Naive B cell (primary cell): ENCODE measurements at regions not wholly inside any gene's neighbourhood (a gene's known extent, or its start where the extent isn't known, plus 50 kb on each side); places are given as distances from the start of the nearest gene placed in this dataset.

Experiments used
- ATAC-seq, 2 donors: fragments of 150-1000 bp; cut with Tn5 transposase; 2 replicates each; pipeline ENCODE4 v1.10.0; 2021; ENCODE audit warnings: low read depth in 2 of 2, mild to moderate bottlenecking in 2 of 2, moderate library complexity in 2 of 2
- DNase-seq: peaks from one replicate; pipeline ENCODE4 v3.0.0; 2022
- H3K27ac Mint-ChIP-seq, 6 donors: one replicate each; pipeline ENCODE4 v1.8.0; 2020 to 2022; ENCODE audit warnings: mild to moderate bottlenecking in 6 of 6, mixed read lengths in 6 of 6, moderate library complexity in 5 of 6, inconsistent platforms in 2 of 6
- H3K27me3 Mint-ChIP-seq, 3 donors: one replicate each; pipeline ENCODE4 v1.8.0; 2021 to 2022; ENCODE audit warnings: mixed read lengths in 3 of 3, mild to moderate bottlenecking in 1 of 3
- H3K36me3 Mint-ChIP-seq, 2 donors: one replicate each; pipeline ENCODE4 v1.8.0; 2020 to 2022; ENCODE audit warnings: mixed read lengths in 2 of 2, inconsistent platforms in 1 of 2, mild to moderate bottlenecking in 1 of 2
- H3K4me1 Mint-ChIP-seq, 3 donors: one replicate each; pipeline ENCODE4 v1.8.0; 2020 to 2022; ENCODE audit warnings: mixed read lengths in 3 of 3, inconsistent platforms in 1 of 3, mild to moderate bottlenecking in 1 of 3, moderate library complexity in 1 of 3
- H3K4me3 Mint-ChIP-seq, 8 donors: one replicate each; pipeline ENCODE4 v1.8.0; 2020 to 2022; ENCODE audit warnings: mild to moderate bottlenecking in 8 of 8, mixed read lengths in 8 of 8, moderate library complexity in 8 of 8, inconsistent platforms in 2 of 8
- H3K9me3 Mint-ChIP-seq, 7 donors: one replicate each; pipeline ENCODE4 v1.8.0; 2020 to 2022; ENCODE audit warnings: mixed read lengths in 7 of 7, mild to moderate bottlenecking in 5 of 7, inconsistent platforms in 2 of 7, moderate library complexity in 1 of 7

GRCh38 chr10:20726381-20726780, 170.7 kb downstream of the NEBL start:
- H3K9me3 Mint-ChIP-seq, result peaks cover 1 to 22% (median 10%) of the 10 kb centered on the region in 7 donors
- no peak for DNase-seq
- H3K4me1 Mint-ChIP-seq, result no peaks in the 10 kb centered on the region
- H3K27me3 Mint-ChIP-seq, result no peaks in the 10 kb centered on the region
- no peak overlapping the region for H3K4me3 Mint-ChIP-seq
- ATAC-seq, result no peak
- H3K36me3 Mint-ChIP-seq, result no peaks in the 10 kb centered on the region
- no peak overlapping the region for H3K27ac Mint-ChIP-seq

GRCh38 chr10:20714979-20715378, 182.1 kb downstream of the NEBL start:
- ATAC-seq (no peak), DNase-seq (no peak)
- H3K9me3 Mint-ChIP-seq, result peaks cover 2 to 29% (median 8%) of the 10 kb centered on the region in 7 donors
- H3K36me3 Mint-ChIP-seq, result no peaks in the 10 kb centered on the region
- no peak overlapping the region for H3K27ac Mint-ChIP-seq
- H3K4me1 Mint-ChIP-seq, result no peaks in the 10 kb centered on the region
- H3K27me3 Mint-ChIP-seq, result no peaks in the 10 kb centered on the region
- no peak overlapping the region for H3K4me3 Mint-ChIP-seq

- ATAC-seq, result no peak
- H3K27me3 Mint-ChIP-seq, result no peaks in the 10 kb centered on the region
- H3K27ac Mint-ChIP-seq, result no peak overlapping the region
- no peaks in the 10 kb centered on the region for H3K36me3 Mint-ChIP-seq
- no peak for DNase-seq
- peaks cover 2 to 29% (median 8%) of the 10 kb centered on the region in 7 donors for H3K9me3 Mint-ChIP-seq
- H3K4me3 Mint-ChIP-seq, result no peak overlapping the region
- H3K4me1 Mint-ChIP-seq, result no peaks in the 10 kb centered on the region
Observed at GRCh38 chr10:20714518-20714917, 182.6 kb downstream of the NEBL start.

- ATAC-seq, result no peak
- Mint-ChIP-seq H3K9me3 (peaks cover 2 to 26% (median 8%) of the 10 kb centered on the region in 7 donors), H3K27me3 (no peaks in the 10 kb centered on the region), H3K4me3 (no peak overlapping the region), H3K27ac (no peak overlapping the region), H3K4me1 (no peaks in the 10 kb centered on the region), H3K36me3 (no peaks in the 10 kb centered on the region)
- no peak for DNase-seq
Observed at GRCh38 chr10:20713420-20713819, 183.7 kb downstream of the NEBL start.

GRCh38 chr10:20712774-20713173, 184.3 kb downstream of the NEBL start:
- Mint-ChIP-seq H3K4me1 (no peaks in the 10 kb centered on the region), H3K27me3 (no peaks in the 10 kb centered on the region), H3K27ac (no peak overlapping the region), H3K4me3 (no peak overlapping the region), H3K9me3 (peaks cover 2 to 20% (median 9%) of the 10 kb centered on the region in 7 donors), H3K36me3 (no peaks in the 10 kb centered on the region)
- no peak for ATAC-seq
- no peak for DNase-seq

GRCh38 chr10:20709708-20710107, 187.4 kb downstream of the NEBL start:
- Mint-ChIP-seq H3K9me3 (peaks cover 3 to 8% (median 5%) of the 10 kb centered on the region in 7 donors), H3K36me3 (no peaks in the 10 kb centered on the region), H3K27ac (no peak overlapping the region), H3K4me3 (no peak overlapping the region), H3K4me1 (no peaks in the 10 kb centered on the region), H3K27me3 (no peaks in the 10 kb centered on the region)
- no peak for ATAC-seq
- no peak for DNase-seq

GRCh38 chr10:20708305-20708704, 188.8 kb downstream of the NEBL start:
- no peaks in the 10 kb centered on the region for H3K4me1 Mint-ChIP-seq
- H3K36me3 Mint-ChIP-seq, result no peaks in the 10 kb centered on the region
- H3K27me3 Mint-ChIP-seq, result no peaks in the 10 kb centered on the region
- peaks cover 5 to 10% (median 8%) of the 10 kb centered on the region in 7 donors for H3K9me3 Mint-ChIP-seq
- no peak overlapping the region for H3K27ac Mint-ChIP-seq
- no peak overlapping the region for H3K4me3 Mint-ChIP-seq
- no peak for DNase-seq
- no peak for ATAC-seq

- DNase-seq, result no peak
- peaks cover 3 to 17% (median 7%) of the 10 kb centered on the region in 7 donors for H3K9me3 Mint-ChIP-seq
- no peaks in the 10 kb centered on the region for H3K36me3 Mint-ChIP-seq
- no peak overlapping the region for H3K27ac Mint-ChIP-seq
- ATAC-seq, result no peak
- no peaks in the 10 kb centered on the region for H3K4me1 Mint-ChIP-seq
- no peak overlapping the region for H3K4me3 Mint-ChIP-seq
- no peaks in the 10 kb centered on the region for H3K27me3 Mint-ChIP-seq
Observed at GRCh38 chr10:20707251-20707650, 189.9 kb downstream of the NEBL start.

- Mint-ChIP-seq H3K27ac (no peak overlapping the region), H3K27me3 (no peaks in the 10 kb centered on the region)
Observed at GRCh38 chr10:20698837-20699236, 198.3 kb downstream of the NEBL start.

GRCh38 chr10:20694296-20694695, 202.8 kb downstream of the NEBL start:
- no peaks in the 10 kb centered on the region for H3K36me3 Mint-ChIP-seq

More at GRCh38 chr10:20698837-20699236, 198.3 kb downstream of the NEBL start:
- Mint-ChIP-seq H3K4me3 (no peak overlapping the region), H3K9me3 (peaks cover 0 to 54% (median 4%) of the 10 kb centered on the region in 7 donors), H3K36me3 (no peaks in the 10 kb centered on the region), H3K4me1 (no peaks in the 10 kb centered on the region)
- ATAC-seq, result no peak
- no peak for DNase-seq

GRCh38 chr10:20688797-20689544, 208.1 kb downstream of the NEBL start:
- no peaks in the 10 kb centered on the region for H3K27me3 Mint-ChIP-seq
- no peaks in the 10 kb centered on the region for H3K36me3 Mint-ChIP-seq
- no peak for DNase-seq
- peaks cover 0 to 5% (median 3%) of the 10 kb centered on the region in 7 donors for H3K9me3 Mint-ChIP-seq
- ATAC-seq, result no peak
- no peaks in the 10 kb centered on the region for H3K4me1 Mint-ChIP-seq
- no peak overlapping the region for H3K4me3 Mint-ChIP-seq
- no peak overlapping the region for H3K27ac Mint-ChIP-seq

More at GRCh38 chr10:20694296-20694695, 202.8 kb downstream of the NEBL start:
- H3K27ac Mint-ChIP-seq, result no peak overlapping the region
- ATAC-seq (no peak), DNase-seq (no peak)
- no peaks in the 10 kb centered on the region for H3K27me3 Mint-ChIP-seq
- H3K9me3 Mint-ChIP-seq, result peaks cover 0 to 22% (median 5%) of the 10 kb centered on the region in 7 donors
- no peaks in the 10 kb centered on the region for H3K4me1 Mint-ChIP-seq
- no peak overlapping the region for H3K4me3 Mint-ChIP-seq

- Mint-ChIP-seq H3K4me1 (no peaks in the 10 kb centered on the region), H3K36me3 (no peaks in the 10 kb centered on the region), H3K9me3 (peaks cover 2 to 10% (median 5%) of the 10 kb centered on the region in 7 donors), H3K4me3 (no peak overlapping the region), H3K27ac (no peak overlapping the region), H3K27me3 (no peaks in the 10 kb centered on the region)
- ATAC-seq, result no peak
- DNase-seq, result no peak
Observed at GRCh38 chr10:20686015-20686635, 211.0 kb downstream of the NEBL start.

GRCh38 chr10:20685462-20685861, 211.6 kb downstream of the NEBL start:
- ATAC-seq, result no peak
- H3K27me3 Mint-ChIP-seq, result no peaks in the 10 kb centered on the region
- H3K36me3 Mint-ChIP-seq, result no peaks in the 10 kb centered on the region
- H3K4me1 Mint-ChIP-seq, result no peaks in the 10 kb centered on the region
- H3K9me3 Mint-ChIP-seq, result peaks cover 2 to 10% (median 4%) of the 10 kb centered on the region in 7 donors
- no peak for DNase-seq
- H3K27ac Mint-ChIP-seq, result no peak overlapping the region
- no peak overlapping the region for H3K4me3 Mint-ChIP-seq

GRCh38 chr10:20683345-20683744, 213.8 kb downstream of the NEBL start:
- peak overlapping the region in 1 of 6 donors; percentile 46 for H3K27ac Mint-ChIP-seq
- H3K27me3 Mint-ChIP-seq, result no peaks in the 10 kb centered on the region
- H3K4me1 Mint-ChIP-seq, result no peaks in the 10 kb centered on the region
- no peak overlapping the region for H3K4me3 Mint-ChIP-seq
- peaks cover 2 to 14% (median 8%) of the 10 kb centered on the region in 7 donors for H3K9me3 Mint-ChIP-seq
- no peak for ATAC-seq
- no peak for DNase-seq
- no peaks in the 10 kb centered on the region for H3K36me3 Mint-ChIP-seq
